Skeletal muscle satellite cell (primary cell): ENCODE measurements at regions not wholly inside any gene's neighbourhood (a gene's known extent, or its start where the extent isn't known, plus 50 kb on each side); places are given as distances from the start of the nearest gene placed in this dataset.

Experiments used
- H3K27me3 ChIP-seq: 2 replicates; pipeline ENCODE4 v1.7.0; 2013; ENCODE audit warnings: low read length; ENCODE audit not compliant: control insufficient read depth, insufficient read depth
- H3K36me3 ChIP-seq: 2 replicates; pipeline ENCODE4 v1.7.0; 2013; ENCODE audit warnings: mild to moderate bottlenecking, control low read depth, low read length; ENCODE audit not compliant: insufficient read depth
- H3K4me1 ChIP-seq: 2 replicates; pipeline ENCODE4 v1.7.0; 2013; ENCODE audit warnings: low read length; ENCODE audit not compliant: control insufficient read depth, insufficient read depth
- H3K4me2 ChIP-seq: 2 replicates; pipeline ENCODE4 v1.7.0; 2013; ENCODE audit warnings: mild to moderate bottlenecking, low read length
- H3K4me3 ChIP-seq: 2 replicates; pipeline ENCODE4 v1.7.0; 2013; ENCODE audit warnings: low read length
- H3K9ac ChIP-seq: 2 replicates; pipeline ENCODE4 v1.7.0; 2013; ENCODE audit warnings: mild to moderate bottlenecking, low read depth, low read length, moderate library complexity
- H3K9me3 ChIP-seq: replicated peaks from 2 replicates; pipeline ENCODE4 v1.7.0; 2013; ENCODE audit warnings: mild to moderate bottlenecking, control low read depth, low read length

- Histone ChIP-seq H3K4me3 (no peak overlapping the region), H3K27me3 (no peaks in the 10 kb centered on the region), H3K9me3 (no peaks in the 10 kb centered on the region), H3K36me3 (no peaks in the 10 kb centered on the region), H3K9ac (no peak overlapping the region), H3K4me1 (no peaks in the 10 kb centered on the region), H3K4me2 (no peak overlapping the region)
Observed at GRCh38 chr2:83757329-83757728, 701.8 kb downstream of the SUCLG1 start.

GRCh38 chr2:83756219-83756618, 702.9 kb downstream of the SUCLG1 start:
- no peak overlapping the region for H3K4me2 ChIP-seq
- H3K9me3 ChIP-seq = no peaks in the 10 kb centered on the region
- H3K4me3 ChIP-seq = no peak overlapping the region
- H3K9ac ChIP-seq = no peak overlapping the region
- no peaks in the 10 kb centered on the region for H3K27me3 ChIP-seq
- no peaks in the 10 kb centered on the region for H3K36me3 ChIP-seq
- no peaks in the 10 kb centered on the region for H3K4me1 ChIP-seq

- Histone ChIP-seq H3K9ac (no peak overlapping the region), H3K36me3 (no peaks in the 10 kb centered on the region), H3K4me1 (no peaks in the 10 kb centered on the region), H3K4me3 (no peak overlapping the region), H3K9me3 (no peaks in the 10 kb centered on the region), H3K27me3 (peaks cover 3% of the 10 kb centered on the region), H3K4me2 (no peak overlapping the region)
Observed at GRCh38 chr2:83747141-83747540, 711.9 kb downstream of the SUCLG1 start.

DNA sequence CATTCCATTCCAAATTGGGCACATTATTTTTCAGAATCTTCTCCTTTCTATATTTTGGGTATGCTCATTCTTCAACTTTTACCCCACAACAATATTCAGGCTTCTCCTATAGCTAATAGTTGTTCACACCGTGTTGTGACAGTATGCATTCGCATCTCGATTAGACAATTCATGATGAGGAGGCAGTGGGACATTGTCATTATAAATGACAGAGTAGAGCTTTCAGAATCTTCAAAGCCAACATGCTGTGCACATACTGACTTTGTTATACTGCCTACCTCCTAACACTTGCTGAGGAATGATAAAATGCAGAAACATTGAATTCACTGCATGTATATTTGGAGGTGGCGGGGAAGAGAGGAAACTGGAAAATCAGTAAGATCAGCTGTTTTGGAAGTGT, 714.2 kb downstream of the SUCLG1 start:
- Histone ChIP-seq H3K4me2 (no peak overlapping the region), H3K9ac (no peak overlapping the region), H3K4me3 (no peak overlapping the region), H3K27me3 (peaks cover 3% of the 10 kb centered on the region), H3K36me3 (no peaks in the 10 kb centered on the region), H3K4me1 (no peaks in the 10 kb centered on the region), H3K9me3 (no peaks in the 10 kb centered on the region)

DNA sequence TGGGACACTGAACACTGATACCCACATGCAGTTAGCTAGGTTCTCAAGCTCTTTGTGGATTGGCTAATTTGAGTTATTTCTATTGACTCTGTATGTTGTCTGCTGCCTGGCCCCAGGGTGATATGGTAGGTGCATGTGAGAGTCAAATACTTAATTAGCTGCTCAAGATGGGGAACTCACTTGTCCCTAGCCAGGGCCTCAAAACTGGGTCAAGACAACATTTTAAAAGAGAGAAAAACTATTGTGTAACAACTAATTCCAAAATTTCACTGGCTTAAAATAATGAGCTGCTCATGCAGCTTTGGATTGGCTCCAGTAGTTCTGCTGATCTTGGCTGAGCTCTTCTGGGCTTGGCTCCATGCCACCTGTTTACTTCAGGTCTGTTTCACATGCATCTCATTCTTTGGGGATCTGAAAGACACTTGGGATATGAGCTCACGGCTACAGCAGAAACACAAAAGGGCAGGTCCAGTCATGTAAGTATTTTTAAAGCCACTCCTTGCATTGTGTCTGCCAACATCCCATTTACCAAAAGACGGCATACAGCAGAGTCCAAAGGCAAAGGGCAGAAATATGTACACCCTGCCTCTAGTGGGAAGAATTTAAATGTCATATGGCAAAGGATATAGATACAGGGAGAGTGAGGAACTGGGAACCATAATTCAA, 716.8 kb downstream of the SUCLG1 start:
- Histone ChIP-seq H3K4me2 (no peak overlapping the region), H3K4me3 (no peak overlapping the region), H3K27me3 (peaks cover 3% of the 10 kb centered on the region), H3K9ac (no peak overlapping the region), H3K36me3 (no peaks in the 10 kb centered on the region), H3K4me1 (no peaks in the 10 kb centered on the region), H3K9me3 (no peaks in the 10 kb centered on the region)

DNA sequence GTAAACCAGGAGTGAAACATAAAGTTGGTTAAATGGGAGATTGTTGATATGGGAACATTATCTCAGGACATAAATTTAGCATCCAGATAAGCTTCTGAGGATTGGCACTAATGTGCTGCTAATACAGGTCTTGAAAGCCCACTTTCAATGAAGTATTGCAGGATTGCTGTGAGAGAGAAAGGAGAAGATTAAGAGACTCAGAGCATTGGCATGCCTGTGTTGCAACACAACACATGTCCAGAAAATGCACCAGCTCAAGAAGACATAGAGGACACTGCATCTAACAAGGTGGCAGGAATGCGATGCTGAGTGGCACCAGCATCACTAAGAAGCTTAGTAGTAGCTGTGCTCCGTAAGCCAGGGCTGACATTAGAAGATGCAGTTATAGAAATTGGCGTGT, 728.9 kb downstream of the SUCLG1 start:
- no peaks in the 10 kb centered on the region for H3K27me3 ChIP-seq

DNA sequence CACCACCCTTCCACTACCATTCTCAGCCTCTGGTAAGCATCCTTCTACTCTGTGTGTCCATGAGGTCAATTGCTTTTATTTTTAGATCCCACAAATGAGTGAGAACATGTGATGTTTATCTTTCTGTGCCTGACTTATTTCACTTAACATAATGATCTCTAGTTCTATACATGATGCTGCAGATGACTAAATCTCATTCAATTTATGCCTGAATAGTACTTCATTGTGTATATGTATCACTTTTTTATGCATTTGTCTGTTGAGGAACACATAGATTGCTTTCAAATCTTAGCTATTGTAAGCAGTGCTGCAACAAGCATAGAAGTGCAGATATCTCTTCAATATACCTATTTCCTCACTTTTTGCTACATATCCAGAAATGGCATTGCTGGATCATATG, 733.3 kb downstream of the SUCLG1 start:
- no peak overlapping the region for H3K4me2 ChIP-seq
- H3K27me3 ChIP-seq = no peaks in the 10 kb centered on the region
- no peak overlapping the region for H3K9ac ChIP-seq
- no peaks in the 10 kb centered on the region for H3K9me3 ChIP-seq
- no peaks in the 10 kb centered on the region for H3K4me1 ChIP-seq
- H3K36me3 ChIP-seq = no peaks in the 10 kb centered on the region
- no peak overlapping the region for H3K4me3 ChIP-seq

More for the DNA sequence above, 728.9 kb downstream of the SUCLG1 start:
- no peak overlapping the region for H3K4me2 ChIP-seq
- H3K4me3 ChIP-seq = no peak overlapping the region
- H3K36me3 ChIP-seq = no peaks in the 10 kb centered on the region
- H3K4me1 ChIP-seq = no peaks in the 10 kb centered on the region
- no peaks in the 10 kb centered on the region for H3K9me3 ChIP-seq
- H3K9ac ChIP-seq = no peak overlapping the region

DNA sequence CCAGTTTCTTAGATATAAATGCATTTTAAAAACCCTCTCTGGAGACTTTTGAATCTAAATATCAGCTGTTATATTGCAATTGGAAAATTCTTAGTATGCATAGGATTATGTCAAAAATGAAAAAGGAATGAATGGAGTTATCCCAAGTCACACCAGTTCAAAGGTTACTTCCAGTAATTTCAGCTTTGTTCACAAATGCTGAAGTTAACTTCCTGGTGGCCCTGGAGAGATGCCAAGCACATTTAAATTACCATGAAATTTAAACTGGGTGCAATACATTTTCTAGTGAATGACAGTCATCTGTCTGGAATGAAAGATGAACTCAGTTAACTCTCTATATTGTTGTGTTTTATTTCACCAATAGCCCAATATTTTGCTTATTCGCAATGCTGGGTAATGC, 753.9 kb downstream of the SUCLG1 start:
- H3K4me3 ChIP-seq = no peak overlapping the region
- no peak overlapping the region for H3K9ac ChIP-seq
- no peaks in the 10 kb centered on the region for H3K4me1 ChIP-seq
- H3K4me2 ChIP-seq = no peak overlapping the region
- H3K9me3 ChIP-seq = no peaks in the 10 kb centered on the region
- no peaks in the 10 kb centered on the region for H3K36me3 ChIP-seq
- no peaks in the 10 kb centered on the region for H3K27me3 ChIP-seq

GRCh38 chr2:83703598-83703997, 755.5 kb downstream of the SUCLG1 start:
- Histone ChIP-seq H3K27me3 (no peaks in the 10 kb centered on the region), H3K4me2 (no peak overlapping the region), H3K9ac (no peak overlapping the region), H3K9me3 (no peaks in the 10 kb centered on the region), H3K4me3 (no peak overlapping the region), H3K36me3 (no peaks in the 10 kb centered on the region), H3K4me1 (no peaks in the 10 kb centered on the region)

DNA sequence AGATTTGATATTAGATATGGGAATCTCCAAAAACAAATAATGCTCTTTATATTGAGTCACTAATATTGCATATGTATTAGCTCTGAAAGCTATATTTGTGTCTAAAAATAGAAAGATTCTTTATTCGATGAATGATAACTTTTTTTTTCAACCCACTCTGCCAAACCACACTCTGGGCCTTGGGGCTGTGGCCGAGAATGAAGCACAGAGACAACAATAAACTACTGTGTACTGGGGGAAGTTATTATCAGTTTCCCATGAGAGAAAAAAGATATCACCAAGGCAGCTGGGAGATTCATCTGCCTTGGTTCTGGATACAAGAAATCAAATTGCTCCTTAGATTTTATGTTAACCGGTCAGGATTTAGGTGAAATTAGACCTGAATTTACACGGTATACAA, 762.2 kb downstream of the SUCLG1 start:
- H3K4me3 ChIP-seq = no peak overlapping the region
- H3K4me1 ChIP-seq = no peaks in the 10 kb centered on the region
- H3K9me3 ChIP-seq = no peaks in the 10 kb centered on the region
- no peaks in the 10 kb centered on the region for H3K27me3 ChIP-seq
- H3K4me2 ChIP-seq = no peak overlapping the region
- no peaks in the 10 kb centered on the region for H3K36me3 ChIP-seq
- H3K9ac ChIP-seq = no peak overlapping the region

GRCh38 chr2:83695530-83695929, 763.5 kb downstream of the SUCLG1 start:
- Histone ChIP-seq H3K27me3 (no peaks in the 10 kb centered on the region), H3K4me2 (no peak overlapping the region), H3K36me3 (no peaks in the 10 kb centered on the region), H3K4me3 (no peak overlapping the region), H3K9ac (no peak overlapping the region), H3K9me3 (no peaks in the 10 kb centered on the region), H3K4me1 (no peaks in the 10 kb centered on the region)

DNA sequence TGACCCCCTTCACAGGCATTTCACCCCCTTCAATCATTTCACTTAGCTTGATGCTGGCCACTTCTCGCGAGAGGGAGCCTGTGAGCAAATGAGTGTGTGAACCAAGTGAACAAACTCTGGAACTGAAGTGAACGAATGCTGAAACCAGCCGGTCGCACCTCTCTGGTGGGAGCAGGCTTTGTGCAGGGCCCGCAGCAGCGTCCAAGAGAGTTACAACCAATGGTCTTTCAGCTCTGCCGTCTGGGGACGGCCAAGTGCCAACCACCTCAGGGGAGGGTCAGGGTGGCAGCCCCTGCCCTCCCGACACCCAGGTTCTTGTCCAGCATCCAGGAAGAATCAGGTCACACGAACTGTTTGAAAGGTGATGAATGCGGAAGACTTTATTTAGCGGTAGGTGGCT, 764.0 kb downstream of the SUCLG1 start:
- Histone ChIP-seq H3K4me2 (no peak overlapping the region), H3K9ac (no peak overlapping the region), H3K9me3 (no peaks in the 10 kb centered on the region), H3K4me3 (no peak overlapping the region), H3K36me3 (no peaks in the 10 kb centered on the region), H3K4me1 (no peaks in the 10 kb centered on the region), H3K27me3 (no peaks in the 10 kb centered on the region)
